ENCODE measurements at regions not wholly inside any gene's neighbourhood (a gene's known extent, or its start where the extent isn't known, plus 50 kb on each side); places are given as distances from the start of the nearest gene placed in this dataset.

DNA sequence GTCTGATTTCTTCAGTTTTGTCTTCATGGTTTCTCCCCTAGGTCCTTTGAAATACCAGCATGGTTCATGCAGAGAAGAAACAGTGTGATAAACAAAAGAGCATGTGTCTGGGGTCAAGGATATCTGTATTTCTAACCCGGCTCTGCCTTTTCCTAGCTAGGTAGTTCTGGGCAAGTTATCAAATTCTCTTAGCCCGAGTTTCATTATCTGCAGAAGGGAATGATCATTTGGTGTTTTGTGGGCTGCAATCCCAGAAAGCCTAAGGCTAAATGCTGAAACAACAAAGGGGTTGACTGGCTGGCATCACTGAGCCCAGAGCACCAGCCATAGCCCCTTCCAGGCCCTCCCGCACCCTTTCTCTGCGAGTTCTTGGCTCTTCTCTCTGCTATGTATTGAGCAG lies 51.7 kb upstream of the DAPL1 start:
- WGBS, 2 donors = 58 to 69% methylated on average over 4 of the region's 4 CpGs
- Histone ChIP-seq H3K4me1 (no peaks in the 10 kb centered on the region), H3K27ac (no peak overlapping the region), H3K4me3 (no peak overlapping the region), H3K36me3 (replicated peaks in 1 of 2; ENCODE audit: insufficient read depth in 1 of 2, low read depth in 2 of 2) (no peaks in the 10 kb centered on the region), H3K9me3 (no peaks in the 10 kb centered on the region), H3K27me3 (no peaks in the 10 kb centered on the region)
- no peak for DNase-seq
- intact Hi-C loops (cut with DNase I) = no loop called here
- TF ChIP-seq, protein P1, sequence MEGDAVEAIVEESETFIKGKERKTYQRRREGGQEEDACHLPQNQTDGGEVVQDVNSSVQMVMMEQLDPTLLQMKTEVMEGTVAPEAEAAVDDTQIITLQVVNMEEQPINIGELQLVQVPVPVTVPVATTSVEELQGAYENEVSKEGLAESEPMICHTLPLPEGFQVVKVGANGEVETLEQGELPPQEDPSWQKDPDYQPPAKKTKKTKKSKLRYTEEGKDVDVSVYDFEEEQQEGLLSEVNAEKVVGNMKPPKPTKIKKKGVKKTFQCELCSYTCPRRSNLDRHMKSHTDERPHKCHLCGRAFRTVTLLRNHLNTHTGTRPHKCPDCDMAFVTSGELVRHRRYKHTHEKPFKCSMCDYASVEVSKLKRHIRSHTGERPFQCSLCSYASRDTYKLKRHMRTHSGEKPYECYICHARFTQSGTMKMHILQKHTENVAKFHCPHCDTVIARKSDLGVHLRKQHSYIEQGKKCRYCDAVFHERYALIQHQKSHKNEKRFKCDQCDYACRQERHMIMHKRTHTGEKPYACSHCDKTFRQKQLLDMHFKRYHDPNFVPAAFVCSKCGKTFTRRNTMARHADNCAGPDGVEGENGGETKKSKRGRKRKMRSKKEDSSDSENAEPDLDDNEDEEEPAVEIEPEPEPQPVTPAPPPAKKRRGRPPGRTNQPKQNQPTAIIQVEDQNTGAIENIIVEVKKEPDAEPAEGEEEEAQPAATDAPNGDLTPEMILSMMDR (IDR thresholded peaks at IDR 0.05) = no peak
- TF ChIP-seq POLR2A (IDR thresholded peaks at IDR 0.05) = no peak
- ATAC-seq = no peak

DNA sequence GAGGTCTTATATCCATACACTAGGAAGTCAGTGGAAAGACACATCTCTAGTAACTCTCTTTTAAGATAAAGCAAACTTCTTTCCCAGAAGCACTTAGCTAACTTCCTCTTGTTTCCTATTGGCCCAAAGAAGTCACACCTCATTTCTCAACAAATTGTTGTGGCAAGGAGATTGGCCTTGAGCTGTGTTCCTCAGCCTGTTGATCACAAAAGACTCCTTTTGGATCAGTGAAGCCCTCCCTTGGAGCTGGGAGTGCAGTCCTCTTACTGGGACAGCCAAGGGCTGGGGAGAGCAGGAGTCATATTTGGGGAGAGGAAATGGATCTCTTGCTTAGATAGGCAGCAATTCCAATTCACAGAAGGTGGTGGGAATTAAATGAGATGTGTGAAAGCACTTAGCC lies 51.2 kb upstream of the DAPL1 start:
- Histone ChIP-seq H3K4me1 (no peaks in the 10 kb centered on the region), H3K9me3 (no peaks in the 10 kb centered on the region), H3K27ac (no peak overlapping the region), H3K36me3 (replicated peaks in 1 of 2; ENCODE audit: insufficient read depth in 1 of 2, low read depth in 2 of 2) (no peaks in the 10 kb centered on the region), H3K27me3 (no peaks in the 10 kb centered on the region), H3K4me3 (no peak overlapping the region)
- no peak for ATAC-seq
- DNase-seq = no peak
- intact Hi-C loops (cut with DNase I) = no loop called here
- TF ChIP-seq POLR2A (IDR thresholded peaks at IDR 0.05) = no peak
- TF ChIP-seq, protein P1 (IDR thresholded peaks at IDR 0.05) = no peak

DNA sequence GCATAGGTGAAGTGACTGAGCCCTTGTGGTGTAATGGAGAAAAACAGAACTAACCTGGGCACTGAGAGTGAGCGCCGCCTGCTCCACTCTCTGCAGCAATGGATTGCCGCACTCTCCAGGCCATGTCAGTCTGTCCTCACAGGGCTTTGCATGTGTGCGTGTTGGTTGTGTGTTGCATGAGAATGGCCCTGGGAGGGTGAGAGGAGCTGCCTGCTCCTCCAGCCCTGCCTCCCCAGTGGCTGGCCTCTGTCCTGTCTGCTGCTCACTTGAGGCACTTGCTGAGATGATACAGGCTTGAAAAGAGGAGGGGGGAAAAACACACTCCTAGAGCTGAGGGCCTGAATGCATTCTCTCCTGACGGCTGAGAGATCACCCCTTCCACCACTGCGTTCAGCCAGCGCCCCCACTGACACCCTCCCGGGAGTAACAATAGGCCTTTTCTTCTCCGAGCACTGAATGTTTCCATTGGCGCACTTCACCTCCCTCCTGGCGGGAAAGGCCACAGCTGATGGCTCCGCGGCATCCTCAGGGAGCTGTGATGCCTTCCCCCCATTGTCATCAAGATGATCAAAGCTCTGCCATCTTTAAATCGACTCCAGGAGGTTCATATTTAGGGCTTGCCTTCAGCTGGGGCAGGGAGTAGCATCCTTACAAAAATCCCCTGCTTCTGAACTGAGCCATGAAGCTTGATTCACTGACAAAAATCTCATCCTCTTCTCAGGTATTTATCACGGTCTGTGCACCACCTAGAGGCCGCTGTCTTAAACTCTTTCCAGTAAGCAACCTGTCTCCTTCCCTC lies 49.9 kb upstream of the DAPL1 start:
- H3K9me3 ChIP-seq = no peaks in the 10 kb centered on the region
- no peak overlapping the region for H3K27ac ChIP-seq
- no peaks in the 10 kb centered on the region for H3K4me1 ChIP-seq
- DNase-seq (peak; percentile 45 to 65 (median 54)), ATAC-seq (peak; percentile 64)
- no peak overlapping the region for H3K4me3 ChIP-seq
- intact Hi-C loops (cut with DNase I) = loop anchor here (5.0 kb wide), 1 partner anchor 713 kb away; no protein-coding TSS in a partner anchor
- WGBS, 2 donors = 28 to 39% methylated on average over 15 to 16 of the region's 16 CpGs
- no peaks in the 10 kb centered on the region for H3K36me3 ChIP-seq (replicated peaks in 1 of 2; ENCODE audit: insufficient read depth in 1 of 2, low read depth in 2 of 2)
- TF ChIP-seq, protein P1 (IDR thresholded peaks at IDR 0.05) = peak in 6 of 7 experiments; percentile 33 to 68 (median 58)
- TF ChIP-seq POLR2A (IDR thresholded peaks at IDR 0.05) = no peak
- H3K27me3 ChIP-seq = no peaks in the 10 kb centered on the region
